ENCODE measurements at regions not wholly inside any gene's neighbourhood (a gene's known extent, or its start where the extent isn't known, plus 50 kb on each side); places are given as distances from the start of the nearest gene placed in this dataset.

- intact Hi-C loops (cut with DNase I), result no loop called here
- DNase-seq, result no peak
- no peak for ATAC-seq (ENCODE audit: poor library complexity)
These were observed 60.5 kb upstream of the SALL4 start for GRCh38 chr20:51862796-51863195.

- intact Hi-C loops (cut with DNase I), result no loop called here
- no peak for DNase-seq
- no peak for ATAC-seq (ENCODE audit: poor library complexity)
These were observed 59.6 kb upstream of the SALL4 start for GRCh38 chr20:51861726-51862466.

GRCh38 chr20:51860111-51860882, 58.0 kb upstream of the SALL4 start:
- ATAC-seq (ENCODE audit: poor library complexity) (no peak), DNase-seq (no peak)
- intact Hi-C loops (cut with DNase I), result no loop called here

- DNase-seq (no peak), ATAC-seq (ENCODE audit: poor library complexity) (no peak)
- intact Hi-C loops (cut with DNase I), result no loop called here
These were observed 54.1 kb upstream of the SALL4 start for GRCh38 chr20:51856432-51856831.

- ATAC-seq (ENCODE audit: poor library complexity) (no peak), DNase-seq (no peak)
- intact Hi-C loops (cut with DNase I), result no loop called here
These were observed 52.6 kb upstream of the SALL4 start for GRCh38 chr20:51854921-51855320.
